ENCODE measurements at regions not wholly inside any gene's neighbourhood (a gene's known extent, or its start where the extent isn't known, plus 50 kb on each side); places are given as distances from the start of the nearest gene placed in this dataset.

- no TSS peak for BruUV-seq (replicated peaks)
- no peaks in the 10 kb centered on the region for H3K27me3 ChIP-seq (replicated peaks; ENCODE audit: insufficient read depth, low read depth, low read length, poor library complexity)
- H3K27ac ChIP-seq (ENCODE audit: low read depth, low read length, poor library complexity, severe bottlenecking): no peak overlapping the region
- no peak for DNase-seq (ENCODE audit: low spot score)
- POLR2A ChIA-PET (ENCODE audit: low non-redundant PET): no interaction called here
- no peak for TF ChIP-seq CTCF (conservative IDR thresholded peaks at IDR 0.05; ENCODE audit: low read depth, low read length)
- no peak for TF ChIP-seq EZH2 (IDR thresholded peaks at IDR 0.05; ENCODE audit: borderline replicate concordance, low read depth, low read length, poor library complexity, severe bottlenecking)
- H3K4me3 ChIP-seq (ENCODE audit: low read depth, low read length, poor library complexity, severe bottlenecking): no peak overlapping the region
- intact Hi-C loops (cut with micrococcal nuclease; ENCODE audit: unreplicated experiment): no loop called here
- no peaks in the 10 kb centered on the region for H3K4me1 ChIP-seq (ENCODE audit: insufficient read depth, low read length, poor library complexity, severe bottlenecking)
- CTCF ChIA-PET: no interaction called here
- no peaks in the 10 kb centered on the region for H3K36me3 ChIP-seq (ENCODE audit: insufficient read depth, low read length, poor library complexity, severe bottlenecking)
- H3K9me3 ChIP-seq (ENCODE audit: low read depth, low read length, poor library complexity, severe bottlenecking): no peaks in the 10 kb centered on the region
These were observed 91.5 kb downstream of the ARF6 start for GRCh38 chr14:49984424-49984823.

- H3K27me3 ChIP-seq (replicated peaks; ENCODE audit: insufficient read depth, low read depth, low read length, poor library complexity): no peaks in the 10 kb centered on the region
- intact Hi-C loops (cut with micrococcal nuclease; ENCODE audit: unreplicated experiment): no loop called here
- ChIA-PET POLR2A (ENCODE audit: low non-redundant PET) (no interaction called here), CTCF (no interaction called here)
- H3K9me3 ChIP-seq (ENCODE audit: low read depth, low read length, poor library complexity, severe bottlenecking): no peaks in the 10 kb centered on the region
- TF ChIP-seq CTCF (conservative IDR thresholded peaks at IDR 0.05; ENCODE audit: low read depth, low read length): no peak
- TF ChIP-seq EZH2 (IDR thresholded peaks at IDR 0.05; ENCODE audit: borderline replicate concordance, low read depth, low read length, poor library complexity, severe bottlenecking): no peak
- H3K27ac ChIP-seq (ENCODE audit: low read depth, low read length, poor library complexity, severe bottlenecking): no peak overlapping the region
- H3K4me3 ChIP-seq (ENCODE audit: low read depth, low read length, poor library complexity, severe bottlenecking): no peak overlapping the region
- BruUV-seq (replicated peaks): no TSS peak
- no peak for DNase-seq (ENCODE audit: low spot score)
- H3K4me1 ChIP-seq (ENCODE audit: insufficient read depth, low read length, poor library complexity, severe bottlenecking): no peaks in the 10 kb centered on the region
- no peaks in the 10 kb centered on the region for H3K36me3 ChIP-seq (ENCODE audit: insufficient read depth, low read length, poor library complexity, severe bottlenecking)
These were observed 93.6 kb downstream of the ARF6 start for GRCh38 chr14:49986343-49987014.

- DNase-seq (ENCODE audit: low spot score): no peak
- ChIA-PET POLR2A (ENCODE audit: low non-redundant PET) (no interaction called here), CTCF (no interaction called here)
- Histone ChIP-seq H3K4me3 (ENCODE audit: low read depth, low read length, poor library complexity, severe bottlenecking) (no peak overlapping the region), H3K27me3 (replicated peaks; ENCODE audit: insufficient read depth, low read depth, low read length, poor library complexity) (no peaks in the 10 kb centered on the region), H3K4me1 (ENCODE audit: insufficient read depth, low read length, poor library complexity, severe bottlenecking) (no peaks in the 10 kb centered on the region), H3K27ac (ENCODE audit: low read depth, low read length, poor library complexity, severe bottlenecking) (no peak overlapping the region), H3K36me3 (ENCODE audit: insufficient read depth, low read length, poor library complexity, severe bottlenecking) (no peaks in the 10 kb centered on the region), H3K9me3 (ENCODE audit: low read depth, low read length, poor library complexity, severe bottlenecking) (no peaks in the 10 kb centered on the region)
- no peak for TF ChIP-seq EZH2 (IDR thresholded peaks at IDR 0.05; ENCODE audit: borderline replicate concordance, low read depth, low read length, poor library complexity, severe bottlenecking)
- TF ChIP-seq CTCF (conservative IDR thresholded peaks at IDR 0.05; ENCODE audit: low read depth, low read length): no peak
- intact Hi-C loops (cut with micrococcal nuclease; ENCODE audit: unreplicated experiment): no loop called here
- BruUV-seq (replicated peaks): no TSS peak
These were observed 95.5 kb downstream of the ARF6 start for GRCh38 chr14:49988080-49988990.

Measured in A673 (cell line).